Ishikawa (cell line): ENCODE measurements at regions not wholly inside any gene's neighbourhood (a gene's known extent, or its start where the extent isn't known, plus 50 kb on each side); places are given as distances from the start of the nearest gene placed in this dataset.

Experiments used
- CEBPB ChIP-seq: IDR thresholded peaks from 2 replicates; pipeline ENCODE4 v1.6.1; 2012
- EP300 ChIP-seq: IDR thresholded peaks from 2 replicates; pipeline ENCODE4 v1.6.1; 2012; ENCODE audit warnings: borderline replicate concordance
- REST ChIP-seq: IDR thresholded peaks from 2 replicates; pipeline ENCODE4 v1.6.1; 2012; ENCODE audit warnings: low read depth, mild to moderate bottlenecking
- TAF1 ChIP-seq: IDR thresholded peaks from 2 replicates; pipeline ENCODE4 v1.6.1; 2012; ENCODE audit warnings: low read depth, mild to moderate bottlenecking

GRCh38 chr4:84058201-84058600 is 440.9 kb downstream of the NKX6-1 start:
- no peak for TF ChIP-seq EP300
- no peak for TF ChIP-seq REST
- TF ChIP-seq CEBPB: no peak
- TF ChIP-seq TAF1: no peak
